ENCODE measurements at regions not wholly inside any gene's neighbourhood (a gene's known extent, or its start where the extent isn't known, plus 50 kb on each side); places are given as distances from the start of the nearest gene placed in this dataset.
"Not testable (repeated sequence)": the region's sequence is repeated elsewhere in the genome, so short reads cannot be mapped to it uniquely, and the experiment has no call there.

GRCh38 chr6:118736440-118736839, 85.0 kb upstream of the CEP85L start:
- no peak for DNase-seq
- no peaks in the 10 kb centered on the region for H3K36me3 ChIP-seq (replicated peaks; ENCODE audit: control insufficient read depth, insufficient read depth, low read length)
- no peaks in the 10 kb centered on the region for H3K27me3 ChIP-seq (ENCODE audit: control insufficient read depth, insufficient read depth, low read length)
- H3K4me3 ChIP-seq (ENCODE audit: insufficient read depth, low read depth, low read length), result no peak overlapping the region

GRCh38 chr6:118735320-118735719, 83.9 kb upstream of the CEP85L start:
- no peaks in the 10 kb centered on the region for H3K36me3 ChIP-seq (replicated peaks; ENCODE audit: control insufficient read depth, insufficient read depth, low read length)
- peak; percentile 82 for DNase-seq
- H3K27me3 ChIP-seq (ENCODE audit: control insufficient read depth, insufficient read depth, low read length), result no peaks in the 10 kb centered on the region
- no peak overlapping the region for H3K4me3 ChIP-seq (ENCODE audit: insufficient read depth, low read depth, low read length)

- no peak for DNase-seq
- H3K27me3 ChIP-seq (ENCODE audit: control insufficient read depth, insufficient read depth, low read length), result no peaks in the 10 kb centered on the region
Measured at GRCh38 chr6:118725944-118726343, 74.6 kb upstream of the CEP85L start.

GRCh38 chr6:118724211-118724610, 72.8 kb upstream of the CEP85L start:
- H3K36me3 ChIP-seq (replicated peaks; ENCODE audit: control insufficient read depth, insufficient read depth, low read length), result no peaks in the 10 kb centered on the region
- no peaks in the 10 kb centered on the region for H3K27me3 ChIP-seq (ENCODE audit: control insufficient read depth, insufficient read depth, low read length)
- DNase-seq, result no peak
- no peak overlapping the region for H3K4me3 ChIP-seq (ENCODE audit: insufficient read depth, low read depth, low read length)

More at GRCh38 chr6:118725944-118726343, 74.6 kb upstream of the CEP85L start:
- Histone ChIP-seq H3K4me3 (ENCODE audit: insufficient read depth, low read depth, low read length) (no peak overlapping the region), H3K36me3 (replicated peaks; ENCODE audit: control insufficient read depth, insufficient read depth, low read length) (no peaks in the 10 kb centered on the region)

- Histone ChIP-seq H3K4me3 (ENCODE audit: insufficient read depth, low read depth, low read length) (no peak overlapping the region), H3K27me3 (ENCODE audit: control insufficient read depth, insufficient read depth, low read length) (no peaks in the 10 kb centered on the region), H3K36me3 (replicated peaks; ENCODE audit: control insufficient read depth, insufficient read depth, low read length) (no peaks in the 10 kb centered on the region)
- no peak for DNase-seq
Measured at GRCh38 chr6:118722829-118723813, 71.7 kb upstream of the CEP85L start.

- Histone ChIP-seq H3K27me3 (ENCODE audit: control insufficient read depth, insufficient read depth, low read length) (no peaks in the 10 kb centered on the region), H3K4me3 (ENCODE audit: insufficient read depth, low read depth, low read length) (no peak overlapping the region), H3K36me3 (replicated peaks; ENCODE audit: control insufficient read depth, insufficient read depth, low read length) (no peaks in the 10 kb centered on the region)
- no peak for DNase-seq
Measured at GRCh38 chr6:118720125-118720473, 68.7 kb upstream of the CEP85L start.

GRCh38 chr6:118719351-118720124, 68.1 kb upstream of the CEP85L start:
- no peaks in the 10 kb centered on the region for H3K36me3 ChIP-seq (replicated peaks; ENCODE audit: control insufficient read depth, insufficient read depth, low read length)
- no peaks in the 10 kb centered on the region for H3K27me3 ChIP-seq (ENCODE audit: control insufficient read depth, insufficient read depth, low read length)
- H3K4me3 ChIP-seq (ENCODE audit: insufficient read depth, low read depth, low read length), result no peak overlapping the region
- no peak for DNase-seq

- Histone ChIP-seq H3K4me3 (ENCODE audit: insufficient read depth, low read depth, low read length) (no peak overlapping the region), H3K36me3 (replicated peaks; ENCODE audit: control insufficient read depth, insufficient read depth, low read length) (no peaks in the 10 kb centered on the region), H3K27me3 (ENCODE audit: control insufficient read depth, insufficient read depth, low read length) (no peaks in the 10 kb centered on the region)
- DNase-seq, result no peak
Measured at GRCh38 chr6:118718903-118719302, 67.5 kb upstream of the CEP85L start.

GRCh38 chr6:118718297-118718696, 66.9 kb upstream of the CEP85L start:
- H3K36me3 ChIP-seq (replicated peaks; ENCODE audit: control insufficient read depth, insufficient read depth, low read length), result no peaks in the 10 kb centered on the region
- no peak for DNase-seq
- no peaks in the 10 kb centered on the region for H3K27me3 ChIP-seq (ENCODE audit: control insufficient read depth, insufficient read depth, low read length)
- H3K4me3 ChIP-seq (ENCODE audit: insufficient read depth, low read depth, low read length), result no peak overlapping the region

- no peak for DNase-seq
- Histone ChIP-seq H3K27me3 (ENCODE audit: control insufficient read depth, insufficient read depth, low read length) (no peaks in the 10 kb centered on the region), H3K4me3 (ENCODE audit: insufficient read depth, low read depth, low read length) (no peak overlapping the region), H3K36me3 (replicated peaks; ENCODE audit: control insufficient read depth, insufficient read depth, low read length) (no peaks in the 10 kb centered on the region)
Measured at GRCh38 chr6:118717106-118717505, 65.7 kb upstream of the CEP85L start.

GRCh38 chr6:118715907-118716306, 64.5 kb upstream of the CEP85L start:
- not testable (repeated sequence) for DNase-seq; H3K4me3 ChIP-seq (ENCODE audit: insufficient read depth, low read depth, low read length); H3K27me3 ChIP-seq (ENCODE audit: control insufficient read depth, insufficient read depth, low read length); H3K36me3 ChIP-seq (replicated peaks; ENCODE audit: control insufficient read depth, insufficient read depth, low read length)

- DNase-seq, result no peak
- no peaks in the 10 kb centered on the region for H3K27me3 ChIP-seq (ENCODE audit: control insufficient read depth, insufficient read depth, low read length)
- no peak overlapping the region for H3K4me3 ChIP-seq (ENCODE audit: insufficient read depth, low read depth, low read length)
- no peaks in the 10 kb centered on the region for H3K36me3 ChIP-seq (replicated peaks; ENCODE audit: control insufficient read depth, insufficient read depth, low read length)
Measured at GRCh38 chr6:118715376-118715775, 64.0 kb upstream of the CEP85L start.

GRCh38 chr6:118714756-118715155, 63.4 kb upstream of the CEP85L start:
- no peaks in the 10 kb centered on the region for H3K27me3 ChIP-seq (ENCODE audit: control insufficient read depth, insufficient read depth, low read length)

GRCh38 chr6:118712969-118713368, 61.6 kb upstream of the CEP85L start:
- Histone ChIP-seq H3K27me3 (ENCODE audit: control insufficient read depth, insufficient read depth, low read length) (no peaks in the 10 kb centered on the region), H3K4me3 (ENCODE audit: insufficient read depth, low read depth, low read length) (no peak overlapping the region), H3K36me3 (replicated peaks; ENCODE audit: control insufficient read depth, insufficient read depth, low read length) (no peaks in the 10 kb centered on the region)
- no peak for DNase-seq

More at GRCh38 chr6:118714756-118715155, 63.4 kb upstream of the CEP85L start:
- Histone ChIP-seq H3K4me3 (ENCODE audit: insufficient read depth, low read depth, low read length) (no peak overlapping the region), H3K36me3 (replicated peaks; ENCODE audit: control insufficient read depth, insufficient read depth, low read length) (no peaks in the 10 kb centered on the region)
- no peak for DNase-seq

- no peak for DNase-seq
- H3K36me3 ChIP-seq (replicated peaks; ENCODE audit: control insufficient read depth, insufficient read depth, low read length), result no peaks in the 10 kb centered on the region
- no peak overlapping the region for H3K4me3 ChIP-seq (ENCODE audit: insufficient read depth, low read depth, low read length)
- no peaks in the 10 kb centered on the region for H3K27me3 ChIP-seq (ENCODE audit: control insufficient read depth, insufficient read depth, low read length)
Measured at GRCh38 chr6:118710616-118711015, 59.2 kb upstream of the CEP85L start.
